ENCODE measurements at regions not wholly inside any gene's neighbourhood (a gene's known extent, or its start where the extent isn't known, plus 50 kb on each side); places are given as distances from the start of the nearest gene placed in this dataset.

GRCh38 chr5:130687085-130687733, 477.8 kb downstream of the HINT1 start:
- Mint-ChIP-seq H3K27ac (no peak overlapping the region), H3K9me3 (no peaks in the 10 kb centered on the region), H3K27me3 (peaks cover 2% of the 10 kb centered on the region), H3K36me3 (ENCODE audit: low read depth) (no peaks in the 10 kb centered on the region), H3K4me3 (no peak overlapping the region), H3K4me1 (no peaks in the 10 kb centered on the region)
- no peak for DNase-seq
- CTCF ChIA-PET = no interaction called here
- POLR2A ChIA-PET = no interaction called here
- no peak for ATAC-seq (ENCODE audit: low read depth)
- intact Hi-C loops (cut with micrococcal nuclease) = no loop called here
- TF ChIP-seq CTCF (IDR thresholded peaks at IDR 0.05) = no peak

GRCh38 chr5:130678637-130679036, 486.4 kb downstream of the HINT1 start:
- ChIA-PET CTCF (no interaction called here), POLR2A (no interaction called here)
- Mint-ChIP-seq H3K4me3 (no peak overlapping the region), H3K36me3 (ENCODE audit: low read depth) (no peaks in the 10 kb centered on the region), H3K27ac (no peak overlapping the region), H3K9me3 (peaks cover 4% of the 10 kb centered on the region), H3K27me3 (no peaks in the 10 kb centered on the region), H3K4me1 (no peaks in the 10 kb centered on the region)
- TF ChIP-seq CTCF (IDR thresholded peaks at IDR 0.05) = no peak
- DNase-seq = no peak
- intact Hi-C loops (cut with micrococcal nuclease) = no loop called here
- ATAC-seq (ENCODE audit: low read depth) = no peak

DNA sequence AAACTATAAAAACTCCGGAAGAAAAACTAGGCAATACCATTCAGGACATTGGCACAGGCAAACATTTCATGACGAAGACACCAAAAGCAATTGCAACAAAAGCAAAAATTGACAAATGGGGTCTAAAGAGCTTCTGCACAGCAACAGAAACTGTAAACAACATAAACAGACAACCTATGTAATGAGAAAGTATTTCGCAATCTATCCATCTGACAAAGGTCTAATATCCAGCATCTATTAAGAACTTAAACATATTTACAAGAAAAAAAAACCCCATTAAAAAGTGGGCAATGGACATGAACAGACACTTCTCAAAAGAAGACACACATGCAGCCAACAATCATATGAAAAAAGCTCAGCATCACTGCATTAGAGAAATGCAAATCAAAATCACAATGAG, 498.6 kb downstream of the HINT1 start:
- Mint-ChIP-seq H3K27ac (no peak overlapping the region), H3K4me1 (no peaks in the 10 kb centered on the region), H3K36me3 (ENCODE audit: low read depth) (no peaks in the 10 kb centered on the region), H3K9me3 (no peaks in the 10 kb centered on the region), H3K4me3 (no peak overlapping the region), H3K27me3 (no peaks in the 10 kb centered on the region)
- ATAC-seq (ENCODE audit: low read depth) (no peak), DNase-seq (no peak)
- intact Hi-C loops (cut with micrococcal nuclease) = no loop called here
- POLR2A ChIA-PET = no interaction called here
- CTCF ChIA-PET = interaction anchor here (0.7 kb wide), 1 partner anchor 52 kb away, joined by 4 read pairs; no protein-coding TSS in a partner anchor
- no peak for TF ChIP-seq CTCF (IDR thresholded peaks at IDR 0.05)

DNA sequence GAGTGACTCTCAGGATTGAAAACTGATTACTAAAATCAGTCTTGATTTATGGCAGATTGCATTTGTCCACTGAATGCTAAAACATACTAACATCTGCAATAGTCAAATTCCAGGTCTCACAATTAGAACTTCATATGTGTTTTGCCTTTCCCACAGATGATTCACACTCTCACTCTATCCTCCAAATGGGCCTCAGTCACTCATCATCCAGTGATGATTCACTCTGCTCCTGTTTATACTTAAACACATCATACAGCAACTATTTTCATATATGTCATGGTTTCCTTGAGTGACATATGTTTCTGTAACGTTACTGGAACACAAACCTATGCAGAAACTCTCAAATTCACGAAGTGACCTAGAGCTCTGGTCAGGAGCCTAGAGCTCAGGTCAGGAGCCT, 512.9 kb downstream of the HINT1 start:
- H3K36me3 Mint-ChIP-seq (ENCODE audit: low read depth) = no peaks in the 10 kb centered on the region
- no peak for DNase-seq
- intact Hi-C loops (cut with micrococcal nuclease) = no loop called here
- no peaks in the 10 kb centered on the region for H3K9me3 Mint-ChIP-seq
- ATAC-seq (ENCODE audit: low read depth) = no peak
- no peak overlapping the region for H3K27ac Mint-ChIP-seq
- H3K27me3 Mint-ChIP-seq = no peaks in the 10 kb centered on the region
- POLR2A ChIA-PET = no interaction called here
- TF ChIP-seq CTCF (IDR thresholded peaks at IDR 0.05) = no peak
- H3K4me3 Mint-ChIP-seq = no peak overlapping the region
- CTCF ChIA-PET = no interaction called here
- no peaks in the 10 kb centered on the region for H3K4me1 Mint-ChIP-seq

DNA sequence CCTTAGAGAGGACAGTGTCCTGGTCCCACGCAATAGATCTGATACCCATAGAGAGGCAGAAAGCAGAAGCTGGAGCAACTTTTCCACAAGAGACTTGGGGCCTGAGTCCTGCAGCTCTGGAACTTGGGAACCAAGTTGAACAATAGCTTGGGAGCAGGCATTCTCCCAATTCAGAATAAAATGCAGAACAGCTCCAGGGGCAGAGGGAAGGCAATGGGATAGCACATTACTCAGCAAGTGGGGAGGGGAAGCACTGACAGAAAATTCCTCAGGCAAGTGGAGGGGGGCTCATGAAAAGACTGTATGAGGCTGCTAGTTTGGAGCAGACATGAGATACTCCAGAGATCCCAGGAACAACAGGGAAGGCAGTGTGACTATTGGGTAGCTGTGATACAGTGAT, 513.6 kb downstream of the HINT1 start:
- H3K36me3 Mint-ChIP-seq (ENCODE audit: low read depth) = no peaks in the 10 kb centered on the region
- DNase-seq (no peak), ATAC-seq (ENCODE audit: low read depth) (no peak)
- no peak for TF ChIP-seq CTCF (IDR thresholded peaks at IDR 0.05)
- H3K4me3 Mint-ChIP-seq = no peak overlapping the region
- intact Hi-C loops (cut with micrococcal nuclease) = no loop called here
- CTCF ChIA-PET = no interaction called here
- POLR2A ChIA-PET = no interaction called here
- no peaks in the 10 kb centered on the region for H3K9me3 Mint-ChIP-seq
- H3K4me1 Mint-ChIP-seq = no peaks in the 10 kb centered on the region
- H3K27me3 Mint-ChIP-seq = no peaks in the 10 kb centered on the region
- no peak overlapping the region for H3K27ac Mint-ChIP-seq

Data from activated B cell treated with CpG ODN at 0.5 μM for 24 hours (primary cell).